HPDE6-E6E7 (cell line): ENCODE measurements at regions not wholly inside any gene's neighbourhood (a gene's known extent, or its start where the extent isn't known, plus 50 kb on each side); places are given as distances from the start of the nearest gene placed in this dataset.

Source experiments
- DNase-seq: peaks from one replicate; pipeline ENCODE4 v3.0.0; 2011; ENCODE audit warnings: missing footprints; ENCODE audit errors: extremely low spot score

DNA sequence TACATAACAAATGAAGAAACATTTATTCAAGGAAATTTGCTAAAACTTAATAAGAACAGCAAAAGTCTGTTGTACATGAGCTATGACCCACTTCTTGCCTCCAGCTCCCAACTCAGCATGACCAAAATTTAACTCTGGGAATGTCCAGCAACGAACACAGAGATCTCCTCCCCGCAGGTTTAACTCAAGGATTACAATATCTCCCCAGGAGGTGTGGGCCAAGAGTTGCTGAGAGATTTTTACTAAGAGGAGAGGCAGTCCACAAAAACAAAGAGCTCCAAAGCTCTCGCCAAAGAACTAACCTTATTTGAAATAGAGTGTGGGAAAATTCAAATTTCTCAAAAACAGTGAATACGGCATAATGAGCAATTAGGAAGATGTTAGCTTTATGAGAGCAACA is 318.5 kb downstream of the GRB14 start:
- no peak for DNase-seq

DNA sequence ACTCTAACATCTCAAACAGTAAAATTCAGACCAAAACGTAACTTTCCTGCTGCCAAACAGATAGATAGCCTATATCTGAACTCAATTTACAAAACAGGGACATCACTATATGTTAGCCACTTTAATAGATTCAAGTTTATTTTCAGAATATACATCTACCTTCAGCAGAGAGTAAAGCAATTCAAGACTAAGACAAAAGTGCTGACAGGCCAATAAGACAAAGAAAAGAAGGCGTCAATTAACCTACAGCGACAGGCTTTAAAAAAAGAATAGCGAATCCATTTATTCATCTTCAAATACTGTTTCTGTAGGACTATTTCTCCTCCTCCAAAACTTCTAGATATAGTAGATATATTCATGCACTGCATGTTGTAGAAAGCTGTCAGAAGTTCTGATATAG is 333.0 kb downstream of the GRB14 start:
- no peak for DNase-seq

DNA sequence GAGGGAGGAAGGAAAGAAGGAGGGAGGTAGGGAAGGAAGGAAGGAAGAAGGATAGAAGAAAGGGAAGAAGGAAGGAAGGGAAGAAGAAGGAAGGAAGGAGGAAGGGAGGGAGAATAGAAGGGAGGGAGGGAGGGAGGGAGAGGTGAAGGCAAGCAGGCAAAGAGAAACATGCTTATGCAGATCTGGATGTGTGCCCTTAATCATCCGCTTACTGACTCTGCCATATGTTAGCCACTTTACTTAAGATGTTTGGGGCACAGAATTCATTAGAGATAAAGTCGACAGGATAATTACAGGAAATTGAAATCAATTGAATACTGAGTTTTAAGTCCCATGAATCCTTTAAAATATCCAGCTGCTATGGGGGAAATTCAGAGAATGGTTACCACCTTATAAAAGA is 334.2 kb downstream of the GRB14 start:
- no peak for DNase-seq

DNA sequence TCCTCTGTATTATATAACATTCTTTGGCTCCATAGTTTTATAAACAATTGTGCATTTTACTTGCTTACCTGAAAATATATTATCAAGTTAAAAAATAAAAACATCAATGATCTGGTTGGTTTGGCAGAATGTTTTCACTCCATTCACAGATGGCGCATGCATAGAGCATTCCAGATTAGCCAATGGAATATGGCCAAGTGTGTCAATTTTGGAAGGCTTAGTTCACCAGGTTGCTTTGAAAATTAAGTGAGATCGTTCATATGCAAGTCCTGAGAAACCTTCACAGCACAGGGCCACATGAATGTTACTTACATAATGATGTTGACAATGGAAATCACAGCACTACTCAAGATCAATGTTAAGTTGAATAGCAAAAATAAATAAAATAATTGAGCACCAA is 335.7 kb downstream of the GRB14 start:
- DNase-seq, result no peak

DNA sequence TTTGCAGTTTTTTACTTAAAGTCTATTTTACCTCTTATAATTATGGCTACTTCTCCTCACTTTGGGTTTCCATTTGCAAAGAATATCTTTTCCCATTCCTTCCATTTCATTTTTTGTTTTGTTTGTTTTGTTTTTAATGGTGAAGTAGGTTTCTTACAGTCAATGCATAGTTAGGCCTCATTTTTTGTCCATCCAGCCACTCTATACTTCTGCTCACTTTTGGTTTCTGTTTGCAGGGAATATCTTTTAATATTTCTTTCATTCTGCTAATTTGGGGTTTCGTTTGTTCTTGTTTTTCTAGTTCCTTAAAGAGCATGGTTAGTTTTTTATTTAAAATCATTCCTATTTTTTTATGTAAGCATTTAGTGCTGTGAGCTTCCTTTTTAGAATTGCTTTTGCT is 339.4 kb downstream of the GRB14 start:
- DNase-seq, result no peak

DNA sequence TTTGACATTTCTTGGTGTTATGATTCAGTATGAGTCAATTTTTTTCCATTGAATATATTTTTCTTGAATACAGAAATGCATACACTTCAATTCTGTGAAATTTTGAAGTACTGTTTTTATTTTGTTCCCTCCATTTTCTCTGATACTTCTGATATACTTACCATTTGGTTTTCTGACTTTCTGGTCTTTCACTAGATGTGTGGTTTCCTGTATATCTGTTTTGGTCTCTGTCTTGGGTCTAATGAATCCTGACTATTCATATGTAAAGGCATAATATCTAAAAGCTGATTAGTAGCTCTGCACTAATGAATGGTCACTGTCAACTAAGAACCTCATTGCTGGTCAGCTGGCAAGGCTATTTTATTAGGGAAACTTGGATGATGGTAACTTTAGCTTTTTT is 345.6 kb downstream of the GRB14 start:
- no peak for DNase-seq

DNA sequence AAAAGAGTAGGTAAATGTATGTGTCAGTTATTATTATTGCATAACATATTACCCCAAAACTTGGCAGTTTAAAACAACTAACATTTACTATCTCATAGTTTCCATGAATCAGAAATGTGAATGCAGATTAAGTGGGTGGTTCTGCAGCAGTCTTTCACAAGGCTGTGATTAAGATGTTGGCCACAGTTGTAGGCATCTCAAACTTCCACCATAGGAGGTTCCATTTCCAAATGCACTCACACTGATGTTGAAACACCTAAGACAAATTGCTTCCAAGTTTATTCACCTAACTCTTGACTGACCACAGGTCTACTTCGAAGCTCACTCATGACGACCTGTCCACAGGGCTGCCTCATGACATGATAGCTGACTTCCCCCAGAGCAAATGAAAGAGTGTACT is 360.8 kb downstream of the GRB14 start:
- DNase-seq, result no peak

DNA sequence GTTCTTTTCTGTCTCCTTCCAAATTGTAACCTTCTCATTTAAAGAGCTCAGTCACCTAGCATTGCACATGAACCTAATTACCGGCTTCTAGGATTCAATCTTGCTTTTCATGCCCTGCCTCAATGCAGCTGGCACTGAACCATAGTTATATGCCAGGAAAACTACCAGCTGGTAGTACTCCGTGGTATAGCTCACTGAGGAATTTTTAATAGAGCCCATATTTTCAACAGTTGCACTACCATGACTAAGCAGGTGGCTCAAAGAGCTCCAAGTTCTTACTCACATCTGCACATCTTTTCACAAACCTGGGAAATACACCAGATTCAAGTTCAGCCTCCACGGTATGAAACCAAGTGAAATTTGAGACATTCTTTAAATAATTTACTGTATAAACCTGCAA is 363.5 kb downstream of the GRB14 start:
- no peak for DNase-seq

DNA sequence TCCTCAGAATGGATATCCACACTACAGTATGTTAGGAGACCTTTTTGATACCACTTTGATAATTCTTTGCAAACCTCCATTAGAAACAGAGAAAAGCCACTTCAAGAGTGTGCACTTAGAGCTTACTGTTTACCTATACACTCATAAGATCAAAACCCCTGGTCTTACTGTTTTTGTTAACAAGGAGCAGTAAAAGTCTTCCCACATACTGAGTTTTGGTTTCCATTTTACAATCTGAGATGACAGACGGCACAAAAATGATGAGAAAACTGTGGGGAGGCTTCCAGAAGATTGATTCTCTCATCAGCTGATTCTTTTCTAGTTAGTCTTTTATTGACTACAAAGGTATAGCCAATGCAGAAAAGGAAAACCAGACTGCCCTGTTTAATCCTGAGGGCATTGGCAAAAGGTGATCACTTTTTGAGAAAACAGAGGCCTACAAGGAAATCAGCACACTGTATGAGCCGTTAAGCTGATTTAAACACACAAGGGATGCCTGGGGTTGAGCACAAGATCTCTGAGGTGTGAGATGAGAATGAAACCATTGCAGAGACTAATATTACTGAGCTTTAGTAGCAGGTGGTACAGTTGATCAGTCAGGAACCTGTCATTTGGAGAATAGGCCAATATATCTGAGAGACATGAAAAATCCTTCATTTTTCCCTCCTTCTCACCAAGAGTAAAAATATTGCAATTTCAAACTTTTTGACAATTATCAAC is 368.6 kb downstream of the GRB14 start:
- DNase-seq, result no peak

DNA sequence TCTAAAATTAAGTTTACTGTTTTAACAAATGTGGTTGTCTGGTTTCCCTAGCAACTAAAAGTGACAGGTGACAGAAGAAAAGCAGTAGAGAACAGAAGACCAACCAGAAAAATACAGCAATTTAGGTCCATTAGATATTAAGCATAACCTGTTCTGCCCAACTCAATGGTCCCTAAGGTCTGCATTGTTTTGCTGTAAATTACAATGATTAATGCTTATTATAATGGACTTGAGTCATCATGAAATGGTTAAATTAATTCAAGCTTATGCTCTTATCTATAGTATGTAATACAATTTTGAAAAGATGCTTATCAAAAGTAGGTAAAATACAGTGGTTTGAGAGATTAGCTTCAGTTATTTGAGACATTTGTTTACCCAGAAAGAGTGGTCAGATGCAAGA is 378.0 kb downstream of the GRB14 start:
- no peak for DNase-seq

DNA sequence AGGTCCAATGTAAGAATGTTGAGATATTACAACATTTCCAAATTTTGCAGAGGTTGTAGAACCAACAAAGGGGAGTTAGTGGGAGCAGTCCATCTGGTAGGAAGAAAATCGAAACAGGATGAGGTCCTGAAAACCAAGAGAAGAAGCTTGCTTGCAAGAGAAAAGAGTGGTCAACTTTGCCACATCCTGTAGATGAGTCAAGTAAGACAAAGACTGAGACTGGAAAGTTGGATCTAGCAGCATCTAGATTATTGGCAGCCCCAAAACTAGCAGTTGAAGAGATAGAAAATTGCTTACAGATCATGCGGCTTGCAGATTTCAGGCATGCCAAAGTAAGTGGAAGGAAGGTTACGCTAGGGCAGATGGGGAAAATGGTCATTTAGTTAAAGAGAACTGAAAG is 378.9 kb downstream of the GRB14 start:
- no peak for DNase-seq

DNA sequence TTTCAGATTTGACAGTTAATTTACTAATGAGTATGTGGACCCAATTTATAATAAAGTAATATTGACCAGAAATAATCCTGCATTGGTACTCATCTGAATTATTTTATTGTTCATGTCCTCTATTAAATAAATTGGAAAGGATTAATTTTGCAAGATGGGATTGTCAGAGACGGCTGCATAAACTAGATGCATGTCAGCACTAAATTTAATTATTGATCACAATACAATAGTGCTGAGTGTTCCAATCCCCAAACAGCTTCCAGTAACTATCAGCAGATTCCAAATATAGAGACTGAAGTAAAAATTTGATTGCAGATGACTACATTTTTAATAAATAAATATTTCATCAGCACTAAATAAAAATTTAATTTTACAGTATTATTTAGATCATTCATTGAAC is 387.2 kb downstream of the GRB14 start:
- no peak for DNase-seq

DNA sequence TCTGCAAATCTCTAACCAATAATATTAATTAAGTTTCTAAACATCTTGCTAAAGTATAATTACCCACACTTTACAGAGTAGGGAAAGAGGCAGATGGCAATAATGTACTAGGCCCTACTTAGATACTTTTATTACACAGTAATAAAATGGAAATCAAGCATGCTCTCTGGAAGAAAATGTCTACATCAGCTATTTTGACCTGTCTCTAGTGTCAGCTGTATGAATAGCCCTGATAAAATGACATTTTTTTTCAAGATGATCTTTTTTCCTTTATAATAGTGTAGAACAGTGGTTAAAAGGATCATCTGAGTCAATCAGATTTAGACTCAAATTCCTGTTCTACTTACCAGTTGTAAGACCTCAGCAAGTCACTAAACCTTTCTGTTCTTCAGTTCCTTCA is 397.3 kb downstream of the GRB14 start:
- no peak for DNase-seq

DNA sequence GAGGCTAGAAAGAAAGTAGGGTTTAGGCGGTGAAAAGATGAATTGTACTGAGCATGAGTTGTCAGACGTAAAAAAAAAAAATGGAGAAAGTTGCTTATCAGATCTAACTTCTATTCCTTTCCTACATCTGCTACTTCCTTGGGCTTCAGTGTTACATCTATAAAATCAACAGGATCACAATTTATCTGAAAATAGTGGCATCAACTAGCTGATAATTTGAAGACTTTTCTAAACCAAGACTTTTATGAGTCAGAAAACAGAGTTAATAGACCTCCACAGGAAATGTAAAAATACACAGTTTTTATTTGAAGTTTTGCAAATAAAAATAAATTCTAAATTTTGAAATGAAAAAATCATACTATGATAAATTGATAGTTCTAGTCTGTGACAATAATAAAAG is 399.8 kb downstream of the GRB14 start:
- DNase-seq, result no peak

DNA sequence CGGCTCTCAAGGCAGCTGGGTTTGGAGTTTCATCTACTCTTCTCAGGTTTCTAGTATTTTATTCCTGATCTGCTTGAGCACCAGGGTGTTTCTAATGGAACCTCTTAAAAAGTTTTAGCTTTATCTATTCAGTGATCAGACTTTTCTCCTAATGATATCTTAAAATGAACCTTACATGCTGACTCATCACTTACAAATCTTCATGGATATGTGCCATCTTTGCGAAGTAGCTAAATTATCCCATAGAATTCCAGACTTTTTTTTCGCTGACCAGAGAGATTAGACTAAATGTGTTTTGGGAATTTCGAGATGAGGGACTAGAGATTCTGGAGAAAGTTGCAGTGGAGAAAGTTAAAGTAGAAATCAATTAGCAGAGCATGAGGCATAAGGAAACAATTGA is 401.0 kb downstream of the GRB14 start:
- no peak for DNase-seq

DNA sequence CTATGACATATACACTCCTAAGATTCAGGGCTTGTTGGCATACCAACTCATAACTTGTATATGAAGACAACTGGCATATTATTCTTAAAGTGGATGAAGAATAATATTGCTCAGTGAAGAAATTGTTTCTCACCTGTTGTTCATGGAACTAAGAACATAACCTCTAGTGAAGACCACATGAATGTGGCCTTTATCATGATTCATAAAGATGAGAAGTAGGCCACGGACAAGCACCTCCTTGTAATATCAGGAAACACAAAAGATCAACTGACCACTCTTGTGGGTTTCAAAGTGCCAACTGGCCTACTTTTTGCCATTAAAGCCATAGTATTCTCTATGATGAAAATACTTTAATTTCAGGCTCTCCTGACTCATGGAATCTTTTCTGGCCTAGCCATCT is 407.4 kb downstream of the GRB14 start:
- DNase-seq, result no peak

DNA sequence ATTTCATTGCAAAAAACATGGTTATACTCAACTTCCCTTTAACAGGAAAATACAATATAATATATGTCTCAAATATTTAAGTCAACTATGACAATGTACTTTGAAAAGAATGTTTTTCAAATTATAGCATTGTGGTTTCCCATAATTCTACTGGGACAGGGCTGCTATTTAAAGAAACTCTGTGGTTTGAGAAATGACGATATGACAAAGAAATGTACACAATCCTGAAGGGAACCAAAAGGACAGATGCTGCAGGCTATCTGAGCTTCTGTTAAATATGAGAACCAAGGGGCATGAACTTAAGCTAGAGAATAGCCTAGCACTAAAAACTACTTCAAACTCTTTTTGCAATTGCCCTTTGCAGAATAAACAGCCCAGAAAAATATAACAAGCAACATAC is 415.9 kb downstream of the GRB14 start:
- no peak for DNase-seq

DNA sequence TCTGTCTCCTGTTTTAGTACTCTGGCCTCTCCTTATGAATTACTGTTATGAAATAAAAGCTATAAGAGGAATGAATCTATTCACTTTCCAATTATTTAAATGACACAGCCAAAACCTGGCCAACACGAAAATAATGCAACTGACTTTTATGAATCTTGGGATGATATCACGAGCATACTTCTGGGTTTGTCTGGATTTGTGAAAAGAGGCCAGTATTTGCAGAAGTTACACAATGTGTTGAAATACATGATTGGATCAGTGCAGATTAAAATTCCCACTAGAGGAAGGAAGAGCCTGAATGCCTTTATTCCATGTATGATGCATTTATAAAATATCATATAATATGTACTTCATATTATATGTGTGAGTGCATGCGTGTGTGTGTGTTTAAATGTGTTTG is 418.2 kb downstream of the GRB14 start:
- DNase-seq, result no peak

DNA sequence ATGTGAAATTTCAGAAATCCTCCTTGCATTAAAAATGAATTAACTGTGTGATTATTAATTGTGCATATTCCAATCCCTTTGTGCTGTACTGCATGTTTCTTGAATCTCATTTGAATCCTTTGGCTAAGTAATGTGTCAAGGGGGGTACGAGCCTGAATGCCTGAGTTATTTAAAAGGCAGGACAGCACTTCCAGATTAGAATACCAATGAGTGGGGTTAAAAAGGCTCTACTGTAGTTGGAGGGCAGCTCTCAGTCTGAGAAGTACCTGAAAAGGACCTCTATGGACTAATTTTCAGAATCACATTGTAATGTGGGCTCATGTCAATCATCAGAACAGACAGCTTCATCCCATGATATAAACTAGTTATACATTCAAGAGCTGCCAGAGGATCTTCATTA is 423.0 kb downstream of the GRB14 start:
- DNase-seq, result no peak

DNA sequence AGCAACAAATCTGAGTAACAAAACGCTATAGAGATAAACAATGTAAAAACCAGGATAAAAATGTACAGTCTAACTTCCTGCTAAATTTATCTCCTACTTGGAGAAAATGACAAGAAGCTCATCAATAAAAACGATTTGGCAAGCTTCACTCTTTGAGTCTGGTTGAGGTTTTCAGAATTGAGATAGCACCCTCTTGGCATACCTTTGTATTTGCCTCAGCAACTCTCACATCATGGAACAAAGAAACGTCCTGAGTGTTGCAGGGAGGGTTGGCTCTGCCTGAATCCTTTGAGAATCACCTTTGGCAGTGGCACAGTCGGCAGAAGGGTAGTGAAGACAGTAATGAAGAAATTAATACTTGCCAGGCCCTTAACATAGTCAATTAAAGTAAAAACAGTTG is 430.6 kb downstream of the GRB14 start:
- DNase-seq, result no peak

DNA sequence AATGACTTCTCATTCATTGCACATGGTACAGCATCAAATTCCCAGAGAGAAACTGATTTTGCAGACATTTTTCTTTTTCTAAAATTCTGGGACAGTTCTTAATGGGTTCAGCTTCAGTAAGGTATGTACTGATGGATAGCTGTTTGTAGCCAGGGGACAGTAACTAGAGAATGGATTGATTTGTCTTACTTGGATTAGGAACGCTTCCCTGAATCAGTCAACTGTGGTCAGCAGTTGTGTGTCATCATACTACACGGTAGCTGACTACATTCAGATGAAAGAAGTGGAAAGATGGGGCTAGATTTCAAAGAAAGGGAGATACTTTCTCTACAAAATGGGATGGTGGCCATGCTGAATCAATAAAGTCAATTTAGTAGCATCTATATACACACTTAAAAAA is 431.4 kb downstream of the GRB14 start:
- no peak for DNase-seq

DNA sequence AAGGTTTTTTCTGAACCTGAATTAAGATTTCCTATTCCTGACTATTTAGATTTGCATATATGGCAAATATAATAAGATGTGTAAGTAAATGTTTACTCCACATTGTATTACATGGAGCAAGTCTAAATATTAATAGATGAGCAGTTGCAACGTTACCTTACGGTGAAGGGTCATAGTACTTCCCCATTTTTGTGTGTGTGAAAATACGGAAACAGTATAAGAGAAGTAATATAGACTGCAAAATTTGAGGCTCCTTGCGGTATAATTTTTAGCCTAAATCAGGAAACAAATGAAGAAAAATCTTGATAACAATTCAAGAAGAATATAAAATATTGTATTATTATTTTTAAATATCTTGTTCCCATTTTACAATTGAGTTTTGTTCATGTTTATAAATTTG is 434.2 kb downstream of the GRB14 start:
- no peak for DNase-seq

DNA sequence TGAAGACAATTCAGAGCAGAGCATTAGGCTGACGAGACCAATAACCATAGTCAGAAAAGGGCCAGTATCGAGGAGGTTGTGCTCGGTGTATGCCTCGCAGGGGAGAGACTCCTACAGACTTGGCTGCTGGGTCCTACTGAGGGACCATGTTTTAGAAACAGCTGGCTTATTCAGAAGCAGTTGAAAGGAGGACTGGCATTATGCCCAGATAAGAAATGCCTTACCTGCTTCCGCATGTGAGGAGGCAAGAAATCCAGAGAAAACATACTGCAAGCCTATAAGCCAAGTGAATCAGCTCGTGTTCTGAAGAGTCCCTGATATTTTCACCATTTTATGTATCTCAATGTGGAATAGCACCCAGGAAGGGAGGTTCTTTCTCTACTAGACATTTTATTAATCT is 434.7 kb downstream of the GRB14 start:
- no peak for DNase-seq

DNA sequence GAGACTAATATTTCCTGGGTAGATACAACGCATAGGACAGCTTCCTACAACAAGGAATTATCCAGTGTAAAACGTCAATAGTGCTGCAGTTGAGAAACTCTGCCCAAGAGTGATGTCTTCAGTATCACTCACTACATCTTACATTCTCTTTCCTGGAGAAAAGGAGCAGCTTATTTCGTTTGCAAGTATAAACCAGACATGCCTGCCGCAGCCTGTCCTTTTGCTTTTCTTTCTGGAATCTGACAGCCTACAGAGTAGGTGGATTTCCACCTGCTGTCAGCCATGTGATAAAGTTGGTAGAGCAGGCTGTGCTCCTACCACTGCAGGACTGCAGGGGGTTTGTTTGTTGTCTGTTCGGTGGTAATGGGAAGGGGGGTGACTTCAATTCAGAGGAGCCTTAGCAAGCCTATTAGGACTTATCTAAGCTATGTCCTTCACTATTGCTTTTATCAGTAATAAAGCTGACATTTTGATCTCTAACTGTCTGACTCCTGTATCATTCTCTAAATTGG is 439.1 kb downstream of the GRB14 start:
- DNase-seq, result no peak
